ACC112 (cell line): ENCODE measurements at regions not wholly inside any gene's neighbourhood (a gene's known extent, or its start where the extent isn't known, plus 50 kb on each side); places are given as distances from the start of the nearest gene placed in this dataset.

ENCODE experiments used
- H2AFZ ChIP-seq: fragments of 200-600 bp; sonication (generic); one replicate; pipeline ENCODE4 v1.6.0; 2017; ENCODE audit warnings: antibody characterized with exemption, low read length; ENCODE audit not compliant: unreplicated experiment
- H3K27ac ChIP-seq: fragments of 200-600 bp; sonication (generic); 2 replicates; pipeline ENCODE4 v1.5.1; 2014; ENCODE audit warnings: low read depth, mild to moderate bottlenecking, antibody characterized with exemption, low read length, moderate library complexity
- H3K27me3 ChIP-seq: fragments of 200-600 bp; sonication (generic); 2 replicates; pipeline ENCODE4 v1.6.1; 2014; ENCODE audit warnings: mild to moderate bottlenecking, antibody characterized with exemption, low read length, moderate library complexity, mixed read lengths; ENCODE audit not compliant: insufficient read depth
- H3K36me3 ChIP-seq: fragments of 200-600 bp; sonication (generic); 2 replicates; pipeline ENCODE4 v1.6.1; 2016; ENCODE audit warnings: mild to moderate bottlenecking, antibody characterized with exemption, low read length, moderate library complexity, mixed read lengths; ENCODE audit not compliant: insufficient read depth
- H3K4me1 ChIP-seq: fragments of 200-600 bp; sonication (generic); one replicate; pipeline ENCODE4 v1.6.1; 2016; ENCODE audit warnings: low read length, mixed read lengths; ENCODE audit not compliant: insufficient read depth, unreplicated experiment, control insufficient read depth
- H3K4me3 ChIP-seq: fragments of 200-600 bp; sonication (generic); 2 replicates; pipeline ENCODE4 v1.5.1; 2014; ENCODE audit warnings: mild to moderate bottlenecking, low read depth, low read length
- H3K79me2 ChIP-seq: fragments of 200-600 bp; sonication (generic); one replicate; pipeline ENCODE4 v1.6.0; 2016; ENCODE audit warnings: low read length; ENCODE audit not compliant: control insufficient read depth, unreplicated experiment, insufficient read depth

GRCh38 chr16:48487287-48487686 is 102.1 kb upstream of the SIAH1 start:
- Histone ChIP-seq H3K79me2 (no peaks in the 10 kb centered on the region), H2AFZ (no peak overlapping the region)

DNA sequence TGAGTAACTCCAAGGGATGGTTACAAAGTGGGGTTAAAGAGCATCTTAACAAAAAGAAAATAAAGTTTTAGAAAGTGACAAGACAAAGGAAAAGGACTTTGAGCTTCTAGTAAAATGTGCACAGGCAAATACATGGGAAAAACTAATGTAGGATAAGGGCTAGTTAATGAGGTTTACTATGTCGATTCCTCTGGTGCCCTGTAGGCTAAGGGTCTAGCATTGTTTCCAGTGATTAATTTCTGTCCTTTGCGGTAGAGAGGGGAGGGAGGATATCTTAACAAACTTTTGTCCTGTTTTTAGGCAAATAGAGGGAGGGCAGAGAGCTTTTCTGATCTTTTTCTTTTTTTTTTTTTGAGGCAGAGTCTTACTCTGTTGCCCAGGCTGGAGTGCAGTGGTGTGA is 96.6 kb upstream of the SIAH1 start:
- no peaks in the 10 kb centered on the region for H3K79me2 ChIP-seq
- H3K27me3 ChIP-seq, result no peaks in the 10 kb centered on the region
- no peak overlapping the region for H3K27ac ChIP-seq
- H3K4me3 ChIP-seq, result no peak overlapping the region
- no peak overlapping the region for H2AFZ ChIP-seq
- H3K4me1 ChIP-seq, result peaks cover 4% of the 10 kb centered on the region
- no peaks in the 10 kb centered on the region for H3K36me3 ChIP-seq

More at GRCh38 chr16:48487287-48487686, 102.1 kb upstream of the SIAH1 start:
- Histone ChIP-seq H3K4me3 (no peak overlapping the region), H3K27ac (no peak overlapping the region), H3K36me3 (no peaks in the 10 kb centered on the region), H3K4me1 (peaks cover 11% of the 10 kb centered on the region), H3K27me3 (peaks cover 16% of the 10 kb centered on the region; the same call in 1 of the 2 replicates)

DNA sequence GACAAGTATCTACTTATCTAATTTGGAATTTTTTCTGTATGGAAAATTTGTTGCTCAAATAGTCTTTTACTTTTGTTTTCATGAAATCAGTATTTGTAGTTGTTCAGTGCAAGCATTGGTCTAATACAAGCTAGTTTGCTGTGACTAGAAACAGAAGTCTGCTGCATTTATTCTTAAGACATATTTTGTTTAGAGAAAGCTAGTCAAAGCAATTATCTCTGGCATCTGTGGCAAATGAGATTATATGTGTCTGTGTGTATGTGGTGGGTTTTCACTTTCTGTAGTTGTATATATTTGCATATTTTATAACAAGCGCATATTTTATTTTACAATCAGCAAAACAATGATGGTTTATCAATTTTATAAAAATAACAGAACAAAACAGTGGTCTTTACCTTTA is 96.0 kb upstream of the SIAH1 start:
- Histone ChIP-seq H3K79me2 (no peaks in the 10 kb centered on the region), H3K4me3 (no peak overlapping the region), H3K36me3 (no peaks in the 10 kb centered on the region), H2AFZ (no peak overlapping the region), H3K4me1 (peaks cover 4% of the 10 kb centered on the region), H3K27ac (no peak overlapping the region), H3K27me3 (no peaks in the 10 kb centered on the region)

- Histone ChIP-seq H3K27me3 (no peaks in the 10 kb centered on the region), H3K4me1 (peaks cover 4% of the 10 kb centered on the region), H3K36me3 (no peaks in the 10 kb centered on the region), H3K27ac (no peak overlapping the region), H3K79me2 (no peaks in the 10 kb centered on the region), H2AFZ (no peak overlapping the region), H3K4me3 (no peak overlapping the region)
Measured at GRCh38 chr16:48479955-48480354, 94.7 kb upstream of the SIAH1 start.

GRCh38 chr16:48479329-48479728 is 94.1 kb upstream of the SIAH1 start:
- Histone ChIP-seq H3K4me3 (no peak overlapping the region), H2AFZ (no peak overlapping the region), H3K27me3 (no peaks in the 10 kb centered on the region), H3K36me3 (no peaks in the 10 kb centered on the region), H3K27ac (no peak overlapping the region), H3K79me2 (no peaks in the 10 kb centered on the region), H3K4me1 (peaks cover 4% of the 10 kb centered on the region)

- Histone ChIP-seq H3K36me3 (no peaks in the 10 kb centered on the region), H2AFZ (no peak overlapping the region), H3K27ac (no peak overlapping the region), H3K4me1 (peaks cover 4% of the 10 kb centered on the region), H3K79me2 (no peaks in the 10 kb centered on the region), H3K4me3 (no peak overlapping the region), H3K27me3 (no peaks in the 10 kb centered on the region)
Measured at GRCh38 chr16:48478393-48478792, 93.2 kb upstream of the SIAH1 start.

- H3K4me3 ChIP-seq, result no peak overlapping the region
- H3K4me1 ChIP-seq, result no peaks in the 10 kb centered on the region
- no peak overlapping the region for H2AFZ ChIP-seq
Measured at GRCh38 chr16:48471435-48471834, 86.2 kb upstream of the SIAH1 start.

GRCh38 chr16:48462106-48462740 is 77.0 kb upstream of the SIAH1 start:
- no peaks in the 10 kb centered on the region for H3K4me1 ChIP-seq
- no peak overlapping the region for H2AFZ ChIP-seq
- H3K36me3 ChIP-seq, result no peaks in the 10 kb centered on the region
- no peak overlapping the region for H3K4me3 ChIP-seq
- H3K79me2 ChIP-seq, result no peaks in the 10 kb centered on the region
- H3K27ac ChIP-seq, result no peak overlapping the region
- no peaks in the 10 kb centered on the region for H3K27me3 ChIP-seq

More at GRCh38 chr16:48471435-48471834, 86.2 kb upstream of the SIAH1 start:
- Histone ChIP-seq H3K36me3 (no peaks in the 10 kb centered on the region), H3K79me2 (no peaks in the 10 kb centered on the region), H3K27me3 (no peaks in the 10 kb centered on the region), H3K27ac (no peak overlapping the region)

- Histone ChIP-seq H3K4me3 (no peak overlapping the region), H3K27ac (no peak overlapping the region), H3K36me3 (no peaks in the 10 kb centered on the region), H3K4me1 (no peaks in the 10 kb centered on the region), H3K79me2 (no peaks in the 10 kb centered on the region), H2AFZ (no peak overlapping the region), H3K27me3 (no peaks in the 10 kb centered on the region)
Measured at GRCh38 chr16:48459167-48459566, 74.0 kb upstream of the SIAH1 start.

GRCh38 chr16:48454051-48454450 is 68.8 kb upstream of the SIAH1 start:
- Histone ChIP-seq H3K27ac (no peak overlapping the region), H3K27me3 (no peaks in the 10 kb centered on the region), H3K4me1 (no peaks in the 10 kb centered on the region), H3K79me2 (no peaks in the 10 kb centered on the region), H2AFZ (no peak overlapping the region), H3K4me3 (no peak overlapping the region), H3K36me3 (no peaks in the 10 kb centered on the region)

DNA sequence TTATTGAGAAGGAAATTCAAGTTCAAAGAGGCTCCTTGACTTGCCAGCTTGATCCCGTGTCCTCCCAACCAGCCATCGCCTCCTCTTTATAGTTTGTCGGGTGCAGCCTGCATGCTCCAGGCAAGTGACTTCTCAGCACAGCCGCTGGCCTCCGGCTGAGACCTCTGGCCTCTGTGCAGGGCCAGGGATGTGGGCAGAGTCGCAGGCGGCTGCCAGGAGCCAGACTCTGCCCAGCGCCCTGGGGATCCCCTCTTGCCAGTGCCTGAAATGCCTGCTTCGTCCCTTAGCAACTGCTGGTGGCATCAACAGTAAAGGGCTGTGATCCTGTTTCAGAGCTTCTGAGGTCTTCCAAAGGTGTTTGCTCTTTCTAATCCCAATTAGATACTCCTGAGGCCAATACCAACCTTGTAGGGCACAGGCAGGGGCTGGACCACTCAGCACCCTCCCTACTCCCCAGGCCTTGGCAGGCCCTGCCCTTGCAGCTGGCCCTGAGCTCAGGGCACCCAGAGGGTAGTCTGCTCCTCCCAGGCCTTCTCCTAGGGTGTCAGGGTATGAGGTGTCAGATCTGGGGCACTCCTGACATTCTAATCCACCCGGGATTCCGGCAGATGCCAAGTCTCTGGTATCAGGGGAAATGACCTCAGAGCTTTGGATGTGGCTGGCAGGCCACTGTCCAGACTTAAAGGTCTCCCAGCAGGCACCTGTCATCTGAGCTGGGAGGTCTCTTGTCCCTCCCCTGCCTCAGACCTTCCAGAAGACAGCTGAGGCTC is 68.0 kb upstream of the SIAH1 start:
- no peak overlapping the region for H3K4me3 ChIP-seq
- no peaks in the 10 kb centered on the region for H3K27me3 ChIP-seq
- no peak overlapping the region for H3K27ac ChIP-seq
- H3K79me2 ChIP-seq, result no peaks in the 10 kb centered on the region
- H3K4me1 ChIP-seq, result no peaks in the 10 kb centered on the region
- H2AFZ ChIP-seq, result no peak overlapping the region
- no peaks in the 10 kb centered on the region for H3K36me3 ChIP-seq
